Mesodermal cell (in vitro differentiated cells): ENCODE measurements at regions not wholly inside any gene's neighbourhood (a gene's known extent, or its start where the extent isn't known, plus 50 kb on each side); places are given as distances from the start of the nearest gene placed in this dataset.

Source experiments
- H3K27ac ChIP-seq: 2 replicates; pipeline ENCODE4 v1.7.0; 2013; ENCODE audit warnings: mild to moderate bottlenecking, low read depth, low read length, moderate library complexity; ENCODE audit not compliant: severe bottlenecking
- H3K36me3 ChIP-seq: 2 replicates; pipeline ENCODE4 v1.7.1; 2013; ENCODE audit warnings: mild to moderate bottlenecking, low read length, moderate library complexity; ENCODE audit not compliant: control insufficient read depth, insufficient read depth
- H3K4me1 ChIP-seq: one replicate; pipeline ENCODE4 v1.7.1; 2013; ENCODE audit warnings: mild to moderate bottlenecking, low read length; ENCODE audit not compliant: insufficient read depth, control insufficient read depth, poor library complexity, severe bottlenecking
- H3K4me3 ChIP-seq: 2 replicates; pipeline ENCODE4 v1.7.0; 2013; ENCODE audit warnings: low read length, control low read depth, mild to moderate bottlenecking; ENCODE audit not compliant: insufficient read depth, poor library complexity, severe bottlenecking; ENCODE audit errors: extremely low read depth
- H3K9me3 ChIP-seq: 2 replicates; pipeline ENCODE4 v1.7.1; 2013; ENCODE audit warnings: mild to moderate bottlenecking, low read length, moderate library complexity; ENCODE audit not compliant: control insufficient read depth
- WGBS, 2 experiments: methylation state at CpG; one replicate each; pipeline ENCODE4 v1.1.5; 2013; ENCODE audit warnings: missing lambda C conversion rate in 2 of 2; ENCODE audit not compliant: insufficient coverage in 2 of 2; 5-methylcytosine and 5-hydroxymethylcytosine counted together

- no peaks in the 10 kb centered on the region for H3K36me3 ChIP-seq
- 54 to 66% methylated on average over 8 of the region's 8 CpGs for WGBS, 2 experiments
- no peak overlapping the region for H3K4me3 ChIP-seq
- no peaks in the 10 kb centered on the region for H3K4me1 ChIP-seq
- H3K27ac ChIP-seq: no peak overlapping the region
- H3K9me3 ChIP-seq: peaks cover 6% of the 10 kb centered on the region
Observed at GRCh38 chr17:77741109-77741508, 217.4 kb upstream of the TNRC6C start.

- 73 to 76% methylated on average over 7 of the region's 8 CpGs for WGBS, 2 experiments
- Histone ChIP-seq H3K4me3 (no peak overlapping the region), H3K9me3 (peaks cover 6% of the 10 kb centered on the region), H3K36me3 (no peaks in the 10 kb centered on the region), H3K27ac (no peak overlapping the region), H3K4me1 (peaks cover 4% of the 10 kb centered on the region)
Observed at GRCh38 chr17:77742579-77742978, 215.9 kb upstream of the TNRC6C start.

GRCh38 chr17:77744066-77744988 lies 214.2 kb upstream of the TNRC6C start:
- WGBS, 2 experiments: 89 to 94% methylated on average over 16 to 20 of the region's 21 CpGs
- Histone ChIP-seq H3K27ac (no peak overlapping the region), H3K9me3 (peaks cover 6% of the 10 kb centered on the region), H3K4me3 (no peak overlapping the region), H3K4me1 (peaks cover 4% of the 10 kb centered on the region), H3K36me3 (no peaks in the 10 kb centered on the region)

- 100% methylated on average over 1 of the region's 2 CpGs; no CpG with 5 or more reads in 1 of the 2 experiments for WGBS, 2 experiments
- Histone ChIP-seq H3K36me3 (no peaks in the 10 kb centered on the region), H3K4me3 (no peak overlapping the region), H3K27ac (no peak overlapping the region), H3K9me3 (no peaks in the 10 kb centered on the region), H3K4me1 (peaks cover 4% of the 10 kb centered on the region)
Observed at GRCh38 chr17:77745702-77746101, 212.8 kb upstream of the TNRC6C start.

GRCh38 chr17:77746393-77746792 lies 212.1 kb upstream of the TNRC6C start:
- H3K4me1 ChIP-seq: peaks cover 4% of the 10 kb centered on the region
- 87 to 92% methylated on average over 7 to 8 of the region's 8 CpGs for WGBS, 2 experiments
- no peak overlapping the region for H3K27ac ChIP-seq

GRCh38 chr17:77746896-77747554 lies 211.5 kb upstream of the TNRC6C start:
- 76 to 86% methylated on average over 4 of the region's 8 CpGs for WGBS, 2 experiments
- no peak overlapping the region for H3K27ac ChIP-seq
- no peaks in the 10 kb centered on the region for H3K9me3 ChIP-seq
- peaks cover 4% of the 10 kb centered on the region for H3K4me1 ChIP-seq
- no peak overlapping the region for H3K4me3 ChIP-seq
- H3K36me3 ChIP-seq: no peaks in the 10 kb centered on the region

More at GRCh38 chr17:77746393-77746792, 212.1 kb upstream of the TNRC6C start:
- H3K9me3 ChIP-seq: no peaks in the 10 kb centered on the region
- no peaks in the 10 kb centered on the region for H3K36me3 ChIP-seq
- H3K4me3 ChIP-seq: no peak overlapping the region

- 93 to 100% methylated on average over 2 to 5 of the region's 7 CpGs for WGBS, 2 experiments
- no peak overlapping the region for H3K27ac ChIP-seq
- no peaks in the 10 kb centered on the region for H3K9me3 ChIP-seq
- H3K4me3 ChIP-seq: no peak overlapping the region
- peaks cover 4% of the 10 kb centered on the region for H3K4me1 ChIP-seq
- H3K36me3 ChIP-seq: no peaks in the 10 kb centered on the region
Observed at GRCh38 chr17:77748436-77748835, 210.1 kb upstream of the TNRC6C start.

- no peak overlapping the region for H3K4me3 ChIP-seq
- no peak overlapping the region for H3K27ac ChIP-seq
- peaks cover 4% of the 10 kb centered on the region for H3K4me1 ChIP-seq
- no peaks in the 10 kb centered on the region for H3K36me3 ChIP-seq
- whole genome bisulfite sequencing, 2 experiments: 78 to 93% methylated on average over 5 to 6 of the region's 6 CpGs
- no peaks in the 10 kb centered on the region for H3K9me3 ChIP-seq
Observed at GRCh38 chr17:77749321-77749751, 209.2 kb upstream of the TNRC6C start.

GRCh38 chr17:77749989-77750388 lies 208.5 kb upstream of the TNRC6C start:
- WGBS, 2 experiments: 86 to 90% methylated on average over 7 of the region's 7 CpGs
- H3K27ac ChIP-seq: no peak overlapping the region
- no peaks in the 10 kb centered on the region for H3K36me3 ChIP-seq
- H3K9me3 ChIP-seq: no peaks in the 10 kb centered on the region
- no peak overlapping the region for H3K4me3 ChIP-seq
- peaks cover 4% of the 10 kb centered on the region for H3K4me1 ChIP-seq

- no peak overlapping the region for H3K4me3 ChIP-seq
- 90 to 93% methylated on average over 3 to 4 of the region's 5 CpGs for WGBS, 2 experiments
- no peaks in the 10 kb centered on the region for H3K36me3 ChIP-seq
- no peak overlapping the region for H3K27ac ChIP-seq
- H3K9me3 ChIP-seq: no peaks in the 10 kb centered on the region
- peaks cover 4% of the 10 kb centered on the region for H3K4me1 ChIP-seq
Observed at GRCh38 chr17:77750427-77751043, 208.0 kb upstream of the TNRC6C start.
